ENCODE measurements at regions not wholly inside any gene's neighbourhood (a gene's known extent, or its start where the extent isn't known, plus 50 kb on each side); places are given as distances from the start of the nearest gene placed in this dataset.

- TF ChIP-seq POLR2A (IDR thresholded peaks at IDR 0.05) (no peak), CTCF (IDR thresholded peaks at IDR 0.05 in 4 of 5, conservative IDR thresholded peaks at IDR 0.05 in 1 of 5) (no peak)
These were observed 402.9 kb downstream of the PCDH18 start for GRCh38 chr4:137129441-137129840.
